ELF-1 (cell line): ENCODE measurements at regions not wholly inside any gene's neighbourhood (a gene's known extent, or its start where the extent isn't known, plus 50 kb on each side); places are given as distances from the start of the nearest gene placed in this dataset.

ENCODE experiments used
- DNase-seq: peaks from one replicate; pipeline ENCODE4 v3.0.0-alpha.2; 2016; ENCODE audit warnings: low read depth, low spot score

DNA sequence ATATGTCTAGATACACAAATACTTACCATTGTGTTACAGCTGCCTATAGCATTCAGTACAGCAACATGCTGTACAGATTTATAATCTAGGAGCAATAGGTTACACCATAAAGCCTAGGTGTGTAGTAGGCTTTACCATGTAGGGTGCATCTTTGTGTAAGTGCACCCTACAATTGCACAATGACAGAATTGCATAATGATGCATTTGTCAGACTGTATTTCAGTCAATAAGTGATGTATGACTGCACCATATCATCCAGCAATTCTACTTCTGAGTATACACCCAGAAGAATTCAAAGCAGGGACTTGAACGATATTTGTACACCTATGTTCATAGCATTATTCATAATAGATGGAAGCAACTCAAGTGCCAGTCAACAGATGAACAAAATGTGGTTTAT lies 100.4 kb upstream of the SLC44A1 start:
- no peak for DNase-seq

DNA sequence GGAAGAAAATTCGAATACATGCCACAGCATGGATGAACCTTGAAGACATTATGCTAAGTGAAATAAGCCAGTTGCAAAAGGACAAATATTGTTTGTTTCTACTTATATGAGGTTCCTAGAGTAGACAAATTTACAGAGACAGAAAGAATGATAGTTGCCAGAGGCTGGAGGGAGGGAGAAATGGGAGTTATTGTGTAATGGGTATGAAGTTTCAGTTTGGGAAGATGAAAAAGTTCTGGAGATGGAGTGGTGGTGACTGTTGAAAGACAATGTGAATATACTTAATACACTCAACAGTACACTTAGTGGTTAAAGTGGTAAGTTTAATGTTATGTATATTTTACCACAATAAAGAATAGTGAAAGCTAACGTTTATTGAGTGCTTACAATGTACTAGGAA lies 99.6 kb upstream of the SLC44A1 start:
- DNase-seq: no peak

DNA sequence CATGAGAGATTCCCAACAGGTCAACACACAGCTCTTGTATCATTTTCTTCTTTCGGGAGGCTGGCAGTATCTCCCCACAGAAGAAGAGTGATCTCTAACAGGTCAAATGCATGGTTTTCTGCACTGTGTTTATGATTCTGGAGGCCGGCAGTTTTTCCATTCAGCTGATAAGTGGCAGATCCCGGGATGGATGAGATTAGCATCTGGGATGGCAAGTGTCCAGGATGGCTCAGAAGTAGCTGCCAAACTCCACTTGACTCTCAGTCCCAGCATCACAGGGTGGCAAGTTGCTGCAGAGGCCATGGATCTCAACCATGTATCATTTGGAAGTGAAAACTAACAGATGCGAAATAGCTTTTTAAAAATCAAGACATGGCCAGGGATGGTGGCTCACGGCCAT lies 97.8 kb upstream of the SLC44A1 start:
- no peak for DNase-seq

DNA sequence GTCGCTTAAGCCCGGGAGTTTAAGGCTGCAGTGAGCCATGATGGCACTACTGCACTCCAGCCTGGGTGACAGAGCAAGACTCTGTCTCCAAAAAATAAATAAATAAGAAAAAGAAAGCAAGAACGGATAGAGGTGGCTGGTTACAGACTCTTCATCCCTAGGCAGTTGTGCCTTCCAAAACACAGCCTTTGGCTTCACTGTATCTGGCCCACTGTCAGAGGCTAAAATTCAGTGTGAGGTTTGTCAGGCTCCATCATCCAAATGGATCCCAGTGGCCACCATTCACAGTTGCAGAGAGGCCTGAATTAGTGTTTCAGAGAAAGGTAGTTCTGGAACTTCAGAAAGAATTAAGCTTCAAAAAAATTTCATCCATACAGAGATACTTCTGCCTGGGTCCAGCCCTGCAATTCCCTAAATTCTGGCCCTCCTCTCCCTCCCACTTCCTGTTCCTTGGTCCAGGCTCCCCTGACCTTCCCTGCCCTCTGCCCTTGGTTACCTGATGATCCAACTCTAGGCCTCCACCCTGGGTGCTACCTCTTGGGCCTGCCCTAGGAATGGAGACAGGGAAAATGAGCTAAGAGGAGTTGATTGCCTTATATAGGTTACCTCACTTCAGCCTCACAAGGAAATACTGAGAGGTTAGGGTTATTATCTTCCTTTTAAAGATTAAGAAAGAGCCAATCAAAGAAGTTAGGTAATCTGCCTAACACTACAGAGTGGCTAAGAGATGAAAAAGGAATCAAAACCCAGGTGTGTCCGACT lies 97.2 kb upstream of the SLC44A1 start:
- DNase-seq: no peak

DNA sequence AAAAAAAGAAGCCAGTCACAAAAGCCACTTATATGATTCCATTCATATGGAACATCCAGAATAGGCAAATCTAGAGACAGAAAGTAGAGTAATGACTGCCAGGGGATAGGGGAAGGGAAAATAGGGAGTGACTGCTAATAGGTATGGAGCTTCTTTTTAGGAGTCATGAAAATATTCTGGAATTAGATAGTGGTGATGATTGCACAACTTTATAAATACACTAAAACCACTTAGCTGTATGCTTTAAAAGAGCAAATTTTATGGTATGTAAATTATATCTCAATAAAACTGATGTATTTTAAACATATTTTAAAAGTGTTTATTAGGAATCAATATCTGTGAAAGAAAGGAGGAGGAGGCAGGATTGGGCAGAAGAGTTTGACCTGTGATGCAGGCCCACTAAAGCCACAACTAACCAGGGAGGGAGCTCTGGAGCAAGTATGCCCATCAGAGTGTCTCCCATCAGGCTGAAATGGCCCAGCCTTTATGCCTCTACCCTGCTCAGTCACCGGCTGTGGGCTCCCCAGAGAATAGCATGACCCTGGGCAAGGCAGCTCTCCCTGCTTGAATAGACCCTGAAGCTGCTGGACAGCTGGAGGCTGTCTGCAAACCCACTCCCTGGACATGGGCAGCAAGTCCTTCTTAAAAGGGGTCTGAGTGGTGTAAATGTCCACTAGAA lies 96.0 kb upstream of the SLC44A1 start:
- peak; percentile 61 for DNase-seq

DNA sequence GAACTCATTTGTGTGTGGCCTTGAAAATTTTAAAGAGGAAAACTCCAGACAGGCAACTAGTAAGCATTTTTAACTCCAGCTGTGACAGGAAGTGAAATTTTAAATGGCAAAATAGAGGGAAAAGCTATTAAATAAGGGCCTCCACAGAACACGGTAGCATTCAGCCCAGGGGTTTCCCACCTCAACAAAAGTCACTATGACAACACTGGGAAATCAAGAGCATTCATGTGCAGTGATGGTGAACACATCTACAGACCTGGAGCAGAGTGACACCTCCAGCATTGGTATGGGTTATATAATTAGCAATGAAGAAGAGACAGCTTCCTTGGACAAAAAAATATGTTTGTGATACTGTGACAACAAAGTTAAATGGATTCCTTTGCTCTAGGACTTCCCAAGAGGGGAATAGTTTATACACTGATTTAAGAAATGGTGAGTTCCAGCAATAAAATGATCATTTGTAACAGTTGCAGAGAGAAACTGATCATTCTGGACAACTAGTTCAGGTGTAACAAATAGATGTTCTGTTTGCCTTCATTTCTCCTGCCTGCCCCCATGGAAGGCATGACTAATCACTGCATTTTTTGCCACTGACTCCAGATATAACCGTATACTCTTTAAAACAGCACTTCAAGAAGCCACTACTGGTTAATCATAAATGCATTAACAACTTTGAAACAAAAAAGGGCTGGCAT lies 93.3 kb upstream of the SLC44A1 start:
- DNase-seq: no peak

DNA sequence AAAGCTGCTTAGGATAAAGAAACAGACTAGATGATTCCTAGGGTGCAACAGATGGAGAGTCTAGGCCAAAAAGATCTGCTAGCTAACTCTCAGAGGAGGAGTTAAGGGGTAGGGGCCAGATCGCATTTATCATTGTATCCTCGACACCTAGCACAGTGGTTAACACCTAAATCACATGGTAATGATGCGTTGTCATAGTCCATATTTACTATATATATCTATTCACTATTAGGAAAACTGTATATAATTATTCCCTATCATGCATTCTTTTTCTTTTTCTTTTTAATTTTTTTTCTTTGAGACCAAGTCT lies 92.8 kb upstream of the SLC44A1 start:
- DNase-seq: no peak

DNA sequence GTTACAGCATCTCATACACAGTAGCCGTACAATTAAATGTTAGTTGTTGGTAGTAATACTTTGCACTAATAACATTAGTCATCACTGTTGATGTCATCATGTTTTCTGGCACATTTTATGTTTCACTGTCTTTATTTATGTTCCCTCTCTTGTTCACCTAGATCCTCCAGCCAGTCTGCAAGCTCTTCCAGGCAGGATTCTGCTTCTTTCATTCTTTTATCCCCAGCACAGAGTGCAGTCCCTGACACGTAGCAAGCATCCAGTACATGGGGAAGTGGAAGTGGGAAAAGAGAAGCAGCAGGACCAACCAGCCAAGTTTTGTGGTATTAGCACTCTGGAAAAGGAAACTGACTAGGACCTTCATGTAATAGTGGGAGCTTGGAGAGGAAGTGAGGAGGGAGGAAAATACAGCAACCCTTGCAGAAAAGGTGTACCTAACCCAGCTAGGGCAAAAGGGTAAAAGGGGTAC lies 89.7 kb upstream of the SLC44A1 start:
- no peak for DNase-seq

DNA sequence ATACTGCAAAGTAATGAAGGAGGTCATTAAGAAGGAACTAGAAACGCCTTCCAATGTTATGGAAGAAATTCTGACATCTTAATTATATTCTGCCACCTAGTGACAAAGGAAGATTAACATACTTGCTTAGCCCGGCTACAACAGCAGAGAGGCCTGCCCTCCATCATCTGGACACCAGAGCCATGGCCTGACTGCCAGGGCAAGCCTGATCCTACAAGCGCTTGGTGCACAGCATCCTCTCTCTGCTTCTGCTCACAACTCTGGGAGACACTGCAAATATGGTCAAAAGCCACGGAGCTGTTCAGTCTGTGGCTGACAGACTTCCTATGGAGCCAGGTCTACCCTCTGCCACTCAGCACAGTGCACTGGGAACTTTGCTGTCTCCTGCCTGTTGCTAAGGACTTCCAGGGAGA lies 87.3 kb upstream of the SLC44A1 start:
- peak; percentile 39 for DNase-seq

DNA sequence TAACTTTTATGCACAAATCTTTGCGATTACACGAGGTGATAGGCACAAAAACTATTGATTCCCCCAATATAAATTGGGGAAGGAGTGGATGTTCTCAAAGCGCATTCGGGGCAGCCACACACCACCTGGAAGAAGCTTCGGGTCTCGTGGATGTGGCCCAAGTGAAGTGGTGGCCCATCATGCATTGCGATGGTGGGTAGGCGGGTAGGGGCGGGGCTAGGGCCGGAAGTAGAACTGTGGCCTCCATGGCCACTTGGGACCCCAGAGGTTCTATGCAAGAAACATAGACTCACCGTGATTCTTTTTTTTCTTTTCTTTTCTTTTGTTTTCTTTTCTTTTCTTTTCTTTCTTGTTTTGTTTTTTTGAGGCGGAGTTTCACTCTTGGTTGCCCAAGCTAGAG lies 86.4 kb upstream of the SLC44A1 start:
- no peak for DNase-seq

DNA sequence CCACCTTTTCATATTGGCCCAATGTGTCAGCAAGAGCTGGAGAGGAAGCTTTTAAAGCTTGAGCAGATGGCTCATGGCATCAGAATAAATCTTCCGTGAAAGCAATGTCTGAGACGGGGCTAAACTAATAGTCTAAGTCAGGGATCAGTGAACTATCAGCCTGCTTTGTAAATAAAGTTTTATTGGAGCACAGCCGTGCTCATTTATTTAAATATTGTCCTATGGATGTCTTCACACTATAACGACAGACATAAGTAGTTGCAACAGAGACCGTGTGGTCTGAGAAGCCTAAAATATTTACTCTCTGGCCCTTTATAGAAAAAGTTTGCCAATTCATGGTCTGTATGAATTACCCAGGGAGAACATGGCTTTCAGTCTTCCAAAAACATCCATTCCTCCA lies 85.6 kb upstream of the SLC44A1 start:
- DNase-seq: no peak

DNA sequence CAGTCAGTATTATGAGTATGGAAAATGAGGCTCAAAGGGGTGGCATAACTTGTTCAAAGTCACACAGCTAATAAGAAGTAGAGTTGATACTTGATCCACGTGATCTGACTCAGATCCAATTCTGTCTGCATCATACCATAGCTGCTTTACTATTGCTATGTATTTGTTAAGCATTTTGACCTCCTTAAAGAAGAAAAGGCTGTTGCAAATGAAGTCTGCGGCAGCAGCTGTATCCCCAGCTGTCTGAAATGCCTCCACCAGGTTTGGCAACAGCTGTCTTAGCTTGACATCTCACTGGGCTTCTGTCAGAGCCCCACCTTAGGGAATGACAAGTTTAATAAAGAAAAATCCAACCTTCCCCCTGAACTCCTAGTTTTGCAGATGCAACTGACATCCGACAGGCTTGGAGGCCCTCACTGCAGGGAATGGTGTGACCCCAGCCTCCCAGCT lies 75.6 kb upstream of the SLC44A1 start:
- no peak for DNase-seq

DNA sequence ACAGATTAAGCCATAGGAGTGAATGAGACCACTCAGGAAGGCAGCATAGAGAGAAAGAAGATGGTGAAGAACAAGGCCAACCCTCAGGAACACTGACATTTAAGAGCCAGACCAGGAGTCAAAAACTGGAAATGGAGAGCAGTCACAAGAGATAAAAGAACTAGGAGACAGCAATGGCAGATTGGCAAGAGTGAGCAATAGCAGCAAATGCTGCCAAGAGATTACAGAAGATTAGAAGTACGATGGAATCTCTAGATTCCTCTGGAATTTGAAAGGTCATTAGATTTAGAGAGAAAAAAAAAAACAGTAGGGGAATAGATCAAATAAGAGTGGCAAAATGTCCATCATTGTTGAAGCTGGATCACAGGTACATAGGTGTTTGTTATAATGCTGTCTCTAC lies 73.4 kb upstream of the SLC44A1 start:
- no peak for DNase-seq

DNA sequence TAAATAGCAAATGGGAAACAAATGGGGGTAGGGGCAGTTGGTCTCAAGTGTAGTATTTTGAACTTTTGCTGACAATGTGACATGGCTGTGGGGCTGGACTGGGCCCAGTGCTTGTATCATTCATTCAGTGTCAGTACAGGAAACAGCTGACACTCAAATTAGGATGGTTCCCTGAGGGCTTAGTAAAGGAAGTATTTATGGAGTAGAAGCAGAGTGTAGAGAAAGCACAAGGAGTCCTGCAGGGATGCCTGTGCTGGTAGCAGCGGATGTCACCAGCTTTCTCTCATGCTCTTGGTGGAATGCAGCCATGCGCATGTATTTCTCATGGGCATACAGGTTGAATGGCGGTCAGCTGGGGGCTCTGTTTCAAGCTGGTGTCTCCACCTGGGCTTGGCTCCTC lies 72.9 kb upstream of the SLC44A1 start:
- DNase-seq: peak; percentile 31

DNA sequence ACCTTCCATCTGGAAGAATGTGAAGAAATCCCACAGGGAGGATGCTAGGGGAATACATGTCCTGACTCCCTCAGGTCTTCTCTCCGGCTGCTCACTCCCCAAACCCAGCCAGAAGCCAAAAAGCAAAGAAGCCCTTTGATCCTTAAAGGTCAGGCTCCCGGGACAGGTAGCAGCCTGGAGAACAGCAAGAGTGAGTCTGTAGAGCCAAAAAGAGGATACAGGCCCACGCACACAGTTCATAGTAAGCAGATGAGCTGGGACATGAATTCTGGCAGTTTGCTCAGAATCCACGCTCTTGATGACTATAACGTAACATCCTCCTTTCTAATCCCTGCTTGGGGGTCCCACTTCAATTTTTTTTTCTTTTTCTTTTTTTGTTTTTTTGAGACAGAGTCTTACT lies 72.0 kb upstream of the SLC44A1 start:
- DNase-seq: peak; percentile 8

DNA sequence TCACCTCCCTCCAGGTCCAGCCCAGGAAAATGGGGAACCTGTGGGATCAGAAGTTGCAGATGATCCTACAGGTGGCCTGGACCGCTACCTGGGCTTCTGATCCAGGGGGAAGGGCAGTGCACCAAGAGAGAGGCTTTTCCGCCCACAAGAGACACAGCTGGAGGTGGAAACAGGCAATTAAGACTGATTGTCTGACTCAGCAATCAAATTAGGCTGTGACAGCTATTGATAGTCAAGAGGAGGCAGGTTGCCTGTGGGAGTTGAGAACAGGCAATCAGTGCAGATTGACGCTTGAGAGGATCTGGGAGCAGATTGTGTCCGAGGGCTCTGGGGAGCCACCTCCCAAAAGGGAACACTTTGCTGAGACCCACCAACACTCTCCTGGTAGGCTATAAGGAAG lies 71.1 kb upstream of the SLC44A1 start:
- peak; percentile 80 for DNase-seq

DNA sequence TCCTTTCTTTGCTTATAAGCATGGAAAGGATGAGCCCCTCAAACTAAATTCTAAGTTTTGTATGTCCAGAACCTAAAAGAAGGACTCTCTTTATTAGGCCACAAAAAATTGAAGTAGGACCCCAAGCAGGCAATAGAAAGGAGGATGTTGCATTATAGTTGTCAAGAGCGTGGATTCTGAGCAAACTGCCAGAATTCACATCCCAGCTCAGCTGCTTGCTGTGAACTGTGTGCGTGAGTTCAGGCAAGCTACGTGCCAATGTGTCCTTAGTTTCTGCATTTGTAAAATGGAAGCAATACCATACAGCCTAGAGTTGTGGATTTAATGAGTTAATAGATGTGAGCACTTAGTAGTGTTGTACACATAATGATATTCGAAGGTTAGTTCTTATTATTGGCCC lies 70.6 kb upstream of the SLC44A1 start:
- no peak for DNase-seq

DNA sequence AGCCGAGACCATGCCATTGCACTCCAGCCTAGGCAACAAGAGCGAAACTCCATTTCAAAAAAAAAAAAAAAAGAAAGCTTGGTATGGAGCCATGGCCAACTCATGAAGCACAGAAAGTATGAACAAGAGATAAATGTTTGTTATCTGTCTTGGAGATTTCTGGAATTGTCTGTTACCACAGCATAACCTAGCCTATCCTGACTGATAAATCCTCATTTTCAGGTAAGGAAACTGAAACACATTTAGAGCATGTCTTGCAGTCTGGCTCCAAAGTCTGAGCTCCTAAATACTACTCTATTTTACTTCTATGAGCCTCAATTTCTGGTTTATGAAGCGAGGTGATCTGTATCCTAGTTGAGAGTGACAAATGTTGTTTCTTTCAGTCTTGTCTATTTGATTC lies 68.3 kb upstream of the SLC44A1 start:
- no peak for DNase-seq

DNA sequence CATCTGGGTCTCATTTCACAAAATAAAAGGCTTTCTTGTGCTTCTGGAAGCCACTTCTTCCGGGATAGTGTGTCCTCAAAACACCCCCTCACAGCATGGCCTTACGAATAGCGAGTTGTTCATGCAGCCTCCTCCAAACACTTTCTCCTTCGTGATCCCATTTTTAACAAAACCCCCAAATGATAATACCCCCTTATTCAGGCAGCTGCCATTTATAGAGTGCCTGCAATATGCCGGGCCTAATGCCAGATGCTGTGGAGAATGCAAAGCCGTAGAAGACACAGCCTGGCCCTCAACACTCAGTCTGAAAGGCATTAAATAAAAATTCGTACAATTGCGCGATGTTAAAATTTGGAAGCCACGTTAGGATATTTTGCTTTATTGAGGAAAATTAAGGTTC lies 66.4 kb upstream of the SLC44A1 start:
- no peak for DNase-seq

DNA sequence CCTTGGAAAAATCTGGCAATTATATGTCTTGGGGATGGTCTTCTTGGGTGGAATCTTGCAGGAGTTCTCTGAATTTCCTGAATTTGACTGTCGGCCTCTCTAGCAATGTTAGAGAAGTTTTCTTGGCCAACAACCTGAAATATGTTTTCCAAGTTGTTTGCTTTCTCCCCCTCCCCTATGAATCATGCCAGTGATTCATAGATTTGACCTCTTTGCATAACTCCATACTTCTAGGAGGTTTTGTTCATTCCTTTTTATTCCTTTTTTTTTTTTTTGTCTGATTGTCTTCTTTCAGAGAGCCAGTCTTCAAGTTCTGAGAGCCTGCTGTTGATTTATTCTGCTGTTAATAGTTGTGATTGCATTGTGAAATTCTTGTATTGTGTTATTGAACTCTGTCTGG lies 56.7 kb upstream of the SLC44A1 start:
- no peak for DNase-seq

DNA sequence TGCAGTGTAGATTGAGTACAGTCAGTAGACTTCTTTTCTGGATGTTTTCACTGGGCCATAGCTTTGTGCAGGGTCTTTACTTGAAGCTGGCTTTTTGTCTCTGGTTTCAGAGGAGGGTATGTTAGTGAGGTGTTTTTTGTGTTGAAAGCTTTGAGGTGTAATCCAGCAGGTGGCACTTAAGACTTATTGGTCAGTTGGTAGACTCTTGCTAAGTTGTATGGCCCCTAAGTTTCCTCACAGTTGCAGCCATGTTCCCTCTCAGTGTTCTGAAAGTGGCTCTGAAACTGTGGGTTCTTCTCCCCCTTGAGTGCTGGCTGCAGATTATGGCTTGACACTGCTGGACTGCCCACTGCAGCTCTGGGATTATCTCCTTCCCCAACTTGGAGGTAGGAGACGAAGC lies 55.7 kb upstream of the SLC44A1 start:
- DNase-seq: no peak

DNA sequence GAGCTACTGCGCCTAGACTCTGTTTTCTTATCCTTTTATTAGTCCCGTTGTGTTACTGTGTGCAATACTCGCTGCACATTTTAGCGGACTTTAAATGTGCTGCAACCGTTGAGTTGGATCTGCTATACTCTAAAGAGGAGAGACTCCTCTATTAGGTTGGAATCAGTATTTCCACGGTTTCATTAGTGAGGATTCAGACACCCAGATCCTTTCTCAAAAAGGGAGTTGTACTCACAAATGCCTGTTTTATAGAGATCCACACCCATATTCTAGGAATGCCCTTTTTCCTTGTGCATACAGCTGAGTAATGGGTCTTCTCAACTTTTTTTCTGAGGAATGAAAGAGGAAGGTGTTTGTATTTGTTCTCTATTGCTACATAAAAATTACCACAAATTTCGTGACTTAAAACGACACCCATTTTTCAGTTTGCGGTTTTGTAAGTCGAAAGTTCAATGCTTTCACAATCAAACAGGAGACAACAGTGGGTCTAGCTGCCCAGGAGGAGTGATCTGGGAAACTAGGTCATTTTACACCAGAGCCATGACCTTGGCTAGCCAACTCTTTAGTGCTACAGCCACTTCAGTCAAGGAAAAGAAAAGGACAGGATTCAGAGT lies 52.8 kb upstream of the SLC44A1 start:
- DNase-seq: no peak
